Loucy (cell line): ENCODE measurements at regions not wholly inside any gene's neighbourhood (a gene's known extent, or its start where the extent isn't known, plus 50 kb on each side); places are given as distances from the start of the nearest gene placed in this dataset.

Experiments
- CTCF ChIP-seq: fragments of 200-600 bp; sonication (generic); conservative IDR thresholded peaks from 2 replicates; pipeline ENCODE4 v1.5.1; 2014; ENCODE audit warnings: mild to moderate bottlenecking, antibody characterized with exemption, low read length
- EZH2phosphoT487 ChIP-seq: fragments of 200-600 bp; IDR thresholded peaks from 2 replicates; pipeline ENCODE4 v1.6.1; 2018; ENCODE audit warnings: antibody characterized with exemption, mild to moderate bottlenecking, moderate library complexity, borderline replicate concordance

GRCh38 chr13:79973533-79973963, 367.4 kb downstream of the SPRY2 start:
- TF ChIP-seq CTCF (peak; percentile 79), EZH2phosphoT487 (no peak)
